Liver (tissue), 8 donors: ENCODE measurements at regions not wholly inside any gene's neighbourhood (a gene's known extent, or its start where the extent isn't known, plus 50 kb on each side); places are given as distances from the start of the nearest gene placed in this dataset.

ENCODE experiments used
- DNase-seq: peaks from one replicate; pipeline ENCODE4 v3.0.0-alpha.2; 2017; ENCODE audit warnings: low spot score
- H3K27ac ChIP-seq, 2 donors: one replicate each; pipeline ENCODE4 v1.7.0; 2013; ENCODE audit warnings: inconsistent platforms in 2 of 2, low read length in 2 of 2, control low read depth in 1 of 2, low read depth in 1 of 2, mild to moderate bottlenecking in 1 of 2
- H3K27me3 ChIP-seq, 4 donors: one replicate each; pipeline versions ENCODE4 v1.6.1 to v1.7.0; 2013; ENCODE audit warnings: low read length in 3 of 4, inconsistent platforms in 1 of 4, mild to moderate bottlenecking in 1 of 4, moderate library complexity in 1 of 4; ENCODE audit not compliant: control insufficient read depth in 4 of 4, insufficient read depth in 4 of 4
- H3K36me3 ChIP-seq, 4 donors: one replicate each; pipeline versions ENCODE4 v1.6.1 to v1.7.0; 2013; ENCODE audit warnings: low read length in 3 of 4, mild to moderate bottlenecking in 3 of 4, low read depth in 1 of 4, moderate library complexity in 1 of 4; ENCODE audit not compliant: control insufficient read depth in 4 of 4, insufficient read depth in 3 of 4
- H3K4me1 ChIP-seq, 4 donors: one replicate each; pipeline versions ENCODE4 v1.6.1 to v1.7.0; 2013; ENCODE audit warnings: low read length in 3 of 4, mild to moderate bottlenecking in 3 of 4, moderate library complexity in 1 of 4; ENCODE audit not compliant: control insufficient read depth in 4 of 4, insufficient read depth in 4 of 4
- H3K4me3 ChIP-seq, 3 donors: one replicate each; pipeline versions ENCODE4 v1.6.1 to v1.7.0; 2013; ENCODE audit warnings: low read length in 3 of 3, control low read depth in 1 of 3, low read depth in 1 of 3, mild to moderate bottlenecking in 1 of 3
- H3K9ac ChIP-seq, 2 donors: one replicate each; pipeline ENCODE4 v1.7.0; 2013; ENCODE audit warnings: low read length in 2 of 2, mild to moderate bottlenecking in 2 of 2, moderate library complexity in 2 of 2, control low read depth in 1 of 2, low read depth in 1 of 2
- H3K9me3 ChIP-seq, 4 donors: one replicate each; pipeline versions ENCODE4 v1.6.1 to v1.7.0; 2013; ENCODE audit warnings: low read length in 3 of 4; ENCODE audit not compliant: control insufficient read depth in 4 of 4
- EGR1 ChIP-seq, 2 donors: IDR thresholded peaks; 2 replicates each; pipeline ENCODE4 v1.6.1; 2016 to 2018; ENCODE audit warnings: antibody characterized with exemption in 2 of 2, low read depth in 2 of 2
- FOXA2 ChIP-seq: IDR thresholded peaks from 2 replicates; pipeline ENCODE4 v1.6.1; 2016; ENCODE audit warnings: antibody characterized with exemption
- GABPA ChIP-seq, 2 donors: IDR thresholded peaks in 1 of 2; conservative IDR thresholded peaks in 1 of 2; 2 replicates each; pipeline ENCODE4 v1.6.1; 2016; ENCODE audit warnings: antibody characterized with exemption in 2 of 2, mild to moderate bottlenecking in 1 of 2, moderate library complexity in 1 of 2
- HNF4A ChIP-seq, 2 donors: conservative IDR thresholded peaks; 2 replicates each; pipeline ENCODE4 v1.6.1; 2016; ENCODE audit warnings: antibody characterized with exemption in 2 of 2, mild to moderate bottlenecking in 2 of 2
- HNF4G ChIP-seq: IDR thresholded peaks from 2 replicates; pipeline ENCODE4 v1.6.1; 2016; ENCODE audit warnings: antibody characterized with exemption
- JUND ChIP-seq, 2 donors: IDR thresholded peaks; 2 replicates each; pipeline ENCODE4 v1.6.1; 2016; ENCODE audit warnings: antibody characterized with exemption in 2 of 2
- NR2F2 ChIP-seq: IDR thresholded peaks from 2 replicates; pipeline ENCODE4 v1.6.1; 2016; ENCODE audit warnings: antibody characterized with exemption
- RAD21 ChIP-seq, 2 donors: IDR thresholded peaks; 2 replicates each; pipeline ENCODE4 v1.6.1; 2016; ENCODE audit warnings: antibody characterized with exemption in 2 of 2, mild to moderate bottlenecking in 2 of 2
- RXRA ChIP-seq, 2 donors: IDR thresholded peaks; 2 replicates each; pipeline ENCODE4 v1.6.1; 2017 to 2018; ENCODE audit warnings: antibody characterized with exemption in 2 of 2, mild to moderate bottlenecking in 1 of 2
- TAF1 ChIP-seq: conservative IDR thresholded peaks from 2 replicates; pipeline ENCODE4 v1.6.1; 2016; ENCODE audit warnings: antibody characterized with exemption, mild to moderate bottlenecking
- YY1 ChIP-seq: IDR thresholded peaks from 2 replicates; pipeline ENCODE4 v1.6.1; 2016; ENCODE audit warnings: antibody characterized with exemption, mild to moderate bottlenecking
- WGBS: extraction: QIAGEN DNeasy Blood & Tissue Kit; methylation state at CpG from one replicate; pipeline ENCODE4 v1.1.7; 2013; 5-methylcytosine and 5-hydroxymethylcytosine counted together
- TF ChIP-seq, protein P1 (sequence below): IDR thresholded peaks from 2 replicates; pipeline ENCODE4 v1.6.1; 2016; ENCODE audit warnings: antibody characterized with exemption
- TF ChIP-seq, protein P2 (sequence below): IDR thresholded peaks from 2 replicates; pipeline ENCODE4 v1.6.1; 2016; ENCODE audit warnings: antibody characterized with exemption
- TF ChIP-seq, protein P3 (sequence below): IDR thresholded peaks from 2 replicates; pipeline ENCODE4 v1.6.1; 2016; ENCODE audit warnings: antibody characterized with exemption
- TF ChIP-seq, protein P4 (sequence below): fragments of 150-350 bp; IDR thresholded peaks from 2 replicates; pipeline ENCODE4 v1.5.1; 2017; ENCODE audit warnings: improper control_type of control experiment, low read depth, low read length; ENCODE audit not compliant: missing input control
- TF ChIP-seq, protein P5 (sequence below): IDR thresholded peaks from 2 replicates; pipeline ENCODE4 v1.6.1; 2016; ENCODE audit warnings: antibody characterized with exemption, mild to moderate bottlenecking
- donor health status: healthy.
- donor health status: healthy.
- donor health status: healthy.
- donor health status: healthy.
- donor health status: healthy.

DNA sequence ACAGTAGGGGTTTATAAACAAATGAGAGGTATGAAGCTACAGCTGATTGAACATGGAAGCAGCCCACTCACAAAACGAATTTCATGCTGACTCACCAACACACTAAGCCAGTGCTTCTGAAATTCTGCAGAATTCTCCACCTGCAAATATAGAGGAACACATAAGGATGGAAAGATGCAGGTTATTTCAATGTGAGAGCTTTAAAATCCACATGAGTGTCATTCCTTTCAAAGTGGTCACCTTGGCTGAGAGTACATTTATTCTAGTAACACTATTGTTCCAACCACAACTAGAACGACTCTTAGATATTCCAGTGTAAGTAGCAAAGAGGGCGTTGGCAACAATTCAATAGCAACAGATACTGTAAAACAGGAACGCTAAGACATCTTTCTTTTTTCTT lies 189.9 kb upstream of the TSC22D2 start:
- WGBS, result 83% methylated on average over 4 of the region's 4 CpGs

DNA sequence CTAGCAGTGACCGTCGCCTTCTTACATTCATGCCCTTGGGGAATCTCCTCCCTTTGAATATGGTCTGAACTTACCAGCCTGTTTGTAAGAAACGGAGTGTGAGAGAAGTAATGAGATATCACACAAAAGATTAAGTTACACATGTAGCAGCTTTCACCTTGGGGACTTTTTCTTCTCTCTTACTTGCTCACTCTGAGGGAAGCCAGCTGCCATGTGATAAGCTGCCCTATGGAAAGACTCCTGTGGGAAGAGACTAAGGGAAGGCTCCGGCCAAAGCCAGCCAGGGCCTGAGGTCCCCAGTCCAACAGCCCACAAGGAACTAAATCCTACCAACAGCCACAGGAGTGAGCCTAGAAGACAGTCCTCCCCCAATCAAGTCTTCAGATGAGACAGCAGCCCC lies 190.4 kb upstream of the TSC22D2 start:
- WGBS, result 92% methylated on average over 4 of the region's 4 CpGs
- H3K9ac ChIP-seq, result no peak overlapping the region
- no peak for DNase-seq

More for the DNA sequence above, 189.9 kb upstream of the TSC22D2 start:
- Histone ChIP-seq H3K27ac (no peak overlapping the region), H3K9me3 (peaks cover 0 to 2% (median 0%) of the 10 kb centered on the region in 4 donors), H3K4me1 (peaks cover 0 to 5% (median 1%) of the 10 kb centered on the region in 4 donors), H3K36me3 (no peaks in the 10 kb centered on the region), H3K9ac (no peak overlapping the region), H3K4me3 (no peak overlapping the region), H3K27me3 (no peaks in the 10 kb centered on the region)
- TF ChIP-seq, protein P1, sequence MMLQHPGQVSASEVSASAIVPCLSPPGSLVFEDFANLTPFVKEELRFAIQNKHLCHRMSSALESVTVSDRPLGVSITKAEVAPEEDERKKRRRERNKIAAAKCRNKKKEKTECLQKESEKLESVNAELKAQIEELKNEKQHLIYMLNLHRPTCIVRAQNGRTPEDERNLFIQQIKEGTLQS, result no peak
- no peak for TF ChIP-seq NR2F2
- no peak for TF ChIP-seq JUND (IDR thresholded peaks at IDR 0.05)
- no peak for TF ChIP-seq HNF4A (conservative IDR thresholded peaks at IDR 0.05)
- TF ChIP-seq, protein P2, sequence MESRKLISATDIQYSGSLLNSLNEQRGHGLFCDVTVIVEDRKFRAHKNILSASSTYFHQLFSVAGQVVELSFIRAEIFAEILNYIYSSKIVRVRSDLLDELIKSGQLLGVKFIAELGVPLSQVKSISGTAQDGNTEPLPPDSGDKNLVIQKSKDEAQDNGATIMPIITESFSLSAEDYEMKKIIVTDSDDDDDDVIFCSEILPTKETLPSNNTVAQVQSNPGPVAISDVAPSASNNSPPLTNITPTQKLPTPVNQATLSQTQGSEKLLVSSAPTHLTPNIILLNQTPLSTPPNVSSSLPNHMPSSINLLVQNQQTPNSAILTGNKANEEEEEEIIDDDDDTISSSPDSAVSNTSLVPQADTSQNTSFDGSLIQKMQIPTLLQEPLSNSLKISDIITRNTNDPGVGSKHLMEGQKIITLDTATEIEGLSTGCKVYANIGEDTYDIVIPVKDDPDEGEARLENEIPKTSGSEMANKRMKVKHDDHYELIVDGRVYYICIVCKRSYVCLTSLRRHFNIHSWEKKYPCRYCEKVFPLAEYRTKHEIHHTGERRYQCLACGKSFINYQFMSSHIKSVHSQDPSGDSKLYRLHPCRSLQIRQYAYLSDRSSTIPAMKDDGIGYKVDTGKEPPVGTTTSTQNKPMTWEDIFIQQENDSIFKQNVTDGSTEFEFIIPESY, result no peak
- no peak for TF ChIP-seq EGR1 (IDR thresholded peaks at IDR 0.05; ENCODE audit: low read depth in 2 of 2)
- no peak for TF ChIP-seq YY1
- TF ChIP-seq, protein P3, sequence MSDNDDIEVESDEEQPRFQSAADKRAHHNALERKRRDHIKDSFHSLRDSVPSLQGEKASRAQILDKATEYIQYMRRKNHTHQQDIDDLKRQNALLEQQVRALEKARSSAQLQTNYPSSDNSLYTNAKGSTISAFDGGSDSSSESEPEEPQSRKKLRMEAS, result no peak
- no peak for TF ChIP-seq GABPA (IDR thresholded peaks at IDR 0.05 in 1 of 2, conservative IDR thresholded peaks at IDR 0.05 in 1 of 2)
- TF ChIP-seq RXRA (IDR thresholded peaks at IDR 0.05), result no peak
- TF ChIP-seq FOXA2, result no peak
- TF ChIP-seq TAF1, result no peak
- no peak for TF ChIP-seq RAD21 (IDR thresholded peaks at IDR 0.05)
- no peak for TF ChIP-seq HNF4G
- TF ChIP-seq, protein P4, sequence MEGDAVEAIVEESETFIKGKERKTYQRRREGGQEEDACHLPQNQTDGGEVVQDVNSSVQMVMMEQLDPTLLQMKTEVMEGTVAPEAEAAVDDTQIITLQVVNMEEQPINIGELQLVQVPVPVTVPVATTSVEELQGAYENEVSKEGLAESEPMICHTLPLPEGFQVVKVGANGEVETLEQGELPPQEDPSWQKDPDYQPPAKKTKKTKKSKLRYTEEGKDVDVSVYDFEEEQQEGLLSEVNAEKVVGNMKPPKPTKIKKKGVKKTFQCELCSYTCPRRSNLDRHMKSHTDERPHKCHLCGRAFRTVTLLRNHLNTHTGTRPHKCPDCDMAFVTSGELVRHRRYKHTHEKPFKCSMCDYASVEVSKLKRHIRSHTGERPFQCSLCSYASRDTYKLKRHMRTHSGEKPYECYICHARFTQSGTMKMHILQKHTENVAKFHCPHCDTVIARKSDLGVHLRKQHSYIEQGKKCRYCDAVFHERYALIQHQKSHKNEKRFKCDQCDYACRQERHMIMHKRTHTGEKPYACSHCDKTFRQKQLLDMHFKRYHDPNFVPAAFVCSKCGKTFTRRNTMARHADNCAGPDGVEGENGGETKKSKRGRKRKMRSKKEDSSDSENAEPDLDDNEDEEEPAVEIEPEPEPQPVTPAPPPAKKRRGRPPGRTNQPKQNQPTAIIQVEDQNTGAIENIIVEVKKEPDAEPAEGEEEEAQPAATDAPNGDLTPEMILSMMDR, result no peak
- DNase-seq, result no peak

More for the DNA sequence above, 190.4 kb upstream of the TSC22D2 start:
- peaks cover 0 to 5% (median 1%) of the 10 kb centered on the region in 4 donors for H3K4me1 ChIP-seq
- no peaks in the 10 kb centered on the region for H3K27me3 ChIP-seq
- peaks cover 0 to 2% (median 0%) of the 10 kb centered on the region in 4 donors for H3K9me3 ChIP-seq
- no peaks in the 10 kb centered on the region for H3K36me3 ChIP-seq
- H3K4me3 ChIP-seq, result no peak overlapping the region
- TF ChIP-seq YY1 (no peak), GABPA (IDR thresholded peaks at IDR 0.05 in 1 of 2, conservative IDR thresholded peaks at IDR 0.05 in 1 of 2) (no peak), JUND (IDR thresholded peaks at IDR 0.05) (no peak), TAF1 (no peak), RAD21 (IDR thresholded peaks at IDR 0.05) (no peak)
- TF ChIP-seq, protein P5, sequence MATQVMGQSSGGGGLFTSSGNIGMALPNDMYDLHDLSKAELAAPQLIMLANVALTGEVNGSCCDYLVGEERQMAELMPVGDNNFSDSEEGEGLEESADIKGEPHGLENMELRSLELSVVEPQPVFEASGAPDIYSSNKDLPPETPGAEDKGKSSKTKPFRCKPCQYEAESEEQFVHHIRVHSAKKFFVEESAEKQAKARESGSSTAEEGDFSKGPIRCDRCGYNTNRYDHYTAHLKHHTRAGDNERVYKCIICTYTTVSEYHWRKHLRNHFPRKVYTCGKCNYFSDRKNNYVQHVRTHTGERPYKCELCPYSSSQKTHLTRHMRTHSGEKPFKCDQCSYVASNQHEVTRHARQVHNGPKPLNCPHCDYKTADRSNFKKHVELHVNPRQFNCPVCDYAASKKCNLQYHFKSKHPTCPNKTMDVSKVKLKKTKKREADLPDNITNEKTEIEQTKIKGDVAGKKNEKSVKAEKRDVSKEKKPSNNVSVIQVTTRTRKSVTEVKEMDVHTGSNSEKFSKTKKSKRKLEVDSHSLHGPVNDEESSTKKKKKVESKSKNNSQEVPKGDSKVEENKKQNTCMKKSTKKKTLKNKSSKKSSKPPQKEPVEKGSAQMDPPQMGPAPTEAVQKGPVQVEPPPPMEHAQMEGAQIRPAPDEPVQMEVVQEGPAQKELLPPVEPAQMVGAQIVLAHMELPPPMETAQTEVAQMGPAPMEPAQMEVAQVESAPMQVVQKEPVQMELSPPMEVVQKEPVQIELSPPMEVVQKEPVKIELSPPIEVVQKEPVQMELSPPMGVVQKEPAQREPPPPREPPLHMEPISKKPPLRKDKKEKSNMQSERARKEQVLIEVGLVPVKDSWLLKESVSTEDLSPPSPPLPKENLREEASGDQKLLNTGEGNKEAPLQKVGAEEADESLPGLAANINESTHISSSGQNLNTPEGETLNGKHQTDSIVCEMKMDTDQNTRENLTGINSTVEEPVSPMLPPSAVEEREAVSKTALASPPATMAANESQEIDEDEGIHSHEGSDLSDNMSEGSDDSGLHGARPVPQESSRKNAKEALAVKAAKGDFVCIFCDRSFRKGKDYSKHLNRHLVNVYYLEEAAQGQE, result no peak
- TF ChIP-seq, protein P2, result no peak
- H3K27ac ChIP-seq, result no peak overlapping the region
